ENCODE measurements at regions not wholly inside any gene's neighbourhood (a gene's known extent, or its start where the extent isn't known, plus 50 kb on each side); places are given as distances from the start of the nearest gene placed in this dataset.

DNA sequence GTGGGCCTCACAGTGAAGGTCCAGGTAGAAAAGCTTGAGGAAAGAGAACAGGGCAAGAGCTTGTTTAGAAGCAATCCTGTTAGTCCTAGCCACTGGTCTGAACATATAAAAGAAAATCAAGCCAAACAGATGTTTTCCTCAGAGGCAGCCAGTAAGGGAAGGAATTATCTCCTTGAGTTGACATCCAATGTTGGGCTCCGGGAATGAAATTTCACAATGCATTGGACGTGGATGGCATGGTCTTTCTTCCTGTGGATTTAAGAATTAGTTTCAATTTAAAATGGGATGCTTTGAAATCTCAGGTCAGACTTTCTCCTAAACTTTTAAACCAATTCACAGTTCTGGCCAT is 92.1 kb downstream of the ACKR3 start:
- Histone ChIP-seq H3K4me1 (ENCODE audit: low read depth) (no peaks in the 10 kb centered on the region), H3K4me3 (no peak overlapping the region), H3K9me3 (no peaks in the 10 kb centered on the region), H3K36me3 (ENCODE audit: low read depth) (no peaks in the 10 kb centered on the region)
- TF ChIP-seq, protein P1, sequence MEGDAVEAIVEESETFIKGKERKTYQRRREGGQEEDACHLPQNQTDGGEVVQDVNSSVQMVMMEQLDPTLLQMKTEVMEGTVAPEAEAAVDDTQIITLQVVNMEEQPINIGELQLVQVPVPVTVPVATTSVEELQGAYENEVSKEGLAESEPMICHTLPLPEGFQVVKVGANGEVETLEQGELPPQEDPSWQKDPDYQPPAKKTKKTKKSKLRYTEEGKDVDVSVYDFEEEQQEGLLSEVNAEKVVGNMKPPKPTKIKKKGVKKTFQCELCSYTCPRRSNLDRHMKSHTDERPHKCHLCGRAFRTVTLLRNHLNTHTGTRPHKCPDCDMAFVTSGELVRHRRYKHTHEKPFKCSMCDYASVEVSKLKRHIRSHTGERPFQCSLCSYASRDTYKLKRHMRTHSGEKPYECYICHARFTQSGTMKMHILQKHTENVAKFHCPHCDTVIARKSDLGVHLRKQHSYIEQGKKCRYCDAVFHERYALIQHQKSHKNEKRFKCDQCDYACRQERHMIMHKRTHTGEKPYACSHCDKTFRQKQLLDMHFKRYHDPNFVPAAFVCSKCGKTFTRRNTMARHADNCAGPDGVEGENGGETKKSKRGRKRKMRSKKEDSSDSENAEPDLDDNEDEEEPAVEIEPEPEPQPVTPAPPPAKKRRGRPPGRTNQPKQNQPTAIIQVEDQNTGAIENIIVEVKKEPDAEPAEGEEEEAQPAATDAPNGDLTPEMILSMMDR (IDR thresholded peaks at IDR 0.05), result no peak
- intact Hi-C loops (cut with DNase I, micrococcal nuclease), result no loop called here
- no peak for DNase-seq
- ATAC-seq, result peak; percentile 9

DNA sequence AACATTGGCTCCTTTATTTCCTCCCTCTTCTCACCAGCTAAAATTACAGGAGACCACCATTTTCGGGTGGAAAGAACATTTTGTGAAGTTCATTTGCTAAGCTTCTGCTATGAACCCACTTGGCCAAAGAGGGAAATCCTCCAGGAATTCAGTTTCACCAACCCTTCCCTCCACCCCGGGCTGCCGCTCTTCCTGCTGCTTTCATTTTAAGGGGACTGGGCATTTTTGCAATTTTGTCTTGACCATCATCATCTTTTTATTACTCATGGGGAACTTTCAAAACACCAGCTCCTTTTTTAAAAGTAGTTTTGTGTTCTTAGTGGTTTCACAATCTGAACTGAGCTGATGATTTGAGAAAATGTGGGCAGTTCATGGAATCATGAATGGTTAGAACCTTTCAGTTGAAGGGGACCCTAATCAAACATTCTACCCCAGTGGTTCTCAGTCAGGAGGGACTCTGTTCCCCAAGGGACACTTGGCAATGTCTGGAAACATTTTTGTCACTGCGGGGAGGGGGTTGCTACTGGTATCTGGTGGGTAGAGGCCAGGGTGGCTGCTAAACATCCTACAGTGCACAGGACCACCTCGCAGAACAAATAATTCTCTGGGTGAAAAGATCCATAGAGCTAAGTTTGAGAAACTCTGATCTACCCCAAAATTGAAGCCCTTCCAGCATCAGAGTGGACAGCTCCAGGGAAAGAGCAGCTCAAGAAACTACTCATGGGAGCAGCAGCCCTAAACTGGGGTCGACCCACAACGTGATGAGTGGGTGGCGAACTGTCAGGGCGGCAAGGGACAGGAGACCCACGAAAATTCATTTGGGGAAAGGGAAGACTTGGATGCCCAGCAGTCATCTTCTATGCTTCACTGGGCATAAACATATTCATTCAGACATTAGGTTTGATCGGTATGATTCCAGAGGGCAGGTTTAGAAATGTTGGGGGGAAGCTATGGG is 92.9 kb downstream of the ACKR3 start:
- Histone ChIP-seq H3K36me3 (ENCODE audit: low read depth) (no peaks in the 10 kb centered on the region), H3K4me1 (ENCODE audit: low read depth) (no peaks in the 10 kb centered on the region), H3K4me3 (no peak overlapping the region), H3K9me3 (no peaks in the 10 kb centered on the region)
- intact Hi-C loops (cut with DNase I, micrococcal nuclease), result no loop called here
- TF ChIP-seq, protein P1 (IDR thresholded peaks at IDR 0.05), result no peak
- no peak for ATAC-seq
- DNase-seq, result no peak

DNA sequence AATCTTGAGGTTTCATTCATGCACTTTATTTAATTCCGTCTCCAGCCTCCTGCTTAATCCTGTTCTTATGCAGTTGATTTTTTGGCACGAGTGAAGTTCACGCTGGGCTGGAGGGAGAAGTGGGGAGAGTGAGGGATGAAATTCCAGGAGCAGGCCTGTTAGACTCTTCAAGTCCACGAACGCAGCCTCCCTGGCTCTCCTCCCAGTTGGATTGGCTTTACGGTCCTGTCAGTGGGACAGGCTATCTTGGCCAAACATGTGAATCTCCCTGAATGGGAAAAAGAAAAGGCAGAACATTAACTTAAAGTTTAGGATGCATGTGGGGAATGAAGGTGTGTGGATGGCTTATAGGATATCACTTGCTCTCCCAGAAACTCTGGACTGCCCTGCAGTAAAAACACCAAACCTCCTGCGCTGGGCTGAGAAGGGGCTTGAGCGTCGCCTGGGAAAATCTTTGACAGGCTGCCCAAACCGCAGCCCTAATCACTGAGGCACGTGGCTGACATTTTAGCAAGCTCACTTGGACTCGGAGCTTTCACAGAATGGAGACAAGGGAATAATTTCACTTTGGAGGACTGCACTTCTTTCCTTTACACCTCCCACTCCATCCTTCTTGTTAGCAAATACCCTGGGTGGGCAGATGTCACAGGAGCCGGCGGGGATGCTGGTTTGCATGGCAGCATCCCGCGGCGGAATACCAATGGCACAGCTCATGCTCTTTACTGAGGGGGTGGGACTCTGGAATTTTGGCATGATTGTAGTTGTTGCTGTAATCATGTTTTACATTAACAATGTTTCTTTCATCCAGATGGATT is 93.9 kb downstream of the ACKR3 start:
- TF ChIP-seq, protein P1 (IDR thresholded peaks at IDR 0.05), result no peak
- ATAC-seq, result peak; percentile 30
- Histone ChIP-seq H3K36me3 (ENCODE audit: low read depth) (no peaks in the 10 kb centered on the region), H3K4me3 (no peak overlapping the region), H3K4me1 (ENCODE audit: low read depth) (no peaks in the 10 kb centered on the region), H3K9me3 (no peaks in the 10 kb centered on the region)
- intact Hi-C loops (cut with DNase I, micrococcal nuclease), result no loop called here
- DNase-seq, result peak in 2 of 3 donors; percentile 51 to 60

DNA sequence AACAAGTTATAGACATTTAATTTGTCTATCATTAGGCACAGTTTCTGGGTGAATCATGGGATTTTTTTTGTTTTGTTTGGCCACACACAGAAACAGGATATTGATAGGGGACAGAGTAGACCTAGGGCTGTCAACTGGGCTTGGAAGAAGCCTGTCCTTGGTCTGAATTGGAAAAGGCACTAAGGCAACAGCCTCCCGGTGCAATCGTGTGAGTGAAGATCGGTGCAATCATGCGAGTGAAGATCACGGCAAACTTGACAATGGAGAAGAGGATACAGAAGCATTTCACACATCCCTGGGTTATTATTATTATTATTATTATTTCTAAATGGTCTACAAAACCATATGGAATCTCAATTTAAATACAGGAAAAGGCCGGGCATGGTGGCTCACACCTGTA is 94.5 kb downstream of the ACKR3 start:
- ATAC-seq (no peak), DNase-seq (no peak)
- Histone ChIP-seq H3K9me3 (no peaks in the 10 kb centered on the region), H3K4me1 (ENCODE audit: low read depth) (no peaks in the 10 kb centered on the region), H3K36me3 (ENCODE audit: low read depth) (no peaks in the 10 kb centered on the region), H3K4me3 (no peak overlapping the region)
- TF ChIP-seq, protein P1 (IDR thresholded peaks at IDR 0.05), result no peak
- intact Hi-C loops (cut with DNase I, micrococcal nuclease), result no loop called here

DNA sequence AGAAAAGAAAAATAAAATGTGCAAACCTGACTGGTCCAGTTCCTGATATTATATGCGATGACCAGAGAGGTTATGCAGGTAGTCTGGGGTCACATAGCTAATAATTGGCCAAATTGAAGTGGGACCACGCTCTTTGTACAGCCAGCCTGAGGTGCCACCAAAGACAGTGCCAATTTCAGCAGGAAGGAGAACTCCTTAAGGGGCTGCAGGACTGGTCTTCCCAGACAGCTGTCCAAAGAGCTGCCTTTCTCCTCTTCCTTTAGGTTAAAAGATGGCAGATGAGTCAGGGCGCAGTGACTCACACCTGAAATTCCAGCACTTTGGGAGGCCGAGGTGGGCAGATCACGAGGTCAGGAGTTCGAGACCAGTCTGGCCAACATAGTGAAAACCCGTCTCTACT is 95.5 kb downstream of the ACKR3 start:
- ATAC-seq (no peak), DNase-seq (no peak)
- Histone ChIP-seq H3K4me3 (no peak overlapping the region), H3K4me1 (ENCODE audit: low read depth) (no peaks in the 10 kb centered on the region), H3K36me3 (ENCODE audit: low read depth) (no peaks in the 10 kb centered on the region), H3K9me3 (no peaks in the 10 kb centered on the region)
- intact Hi-C loops (cut with DNase I, micrococcal nuclease), result no loop called here
- TF ChIP-seq, protein P1 (IDR thresholded peaks at IDR 0.05), result no peak

All from mucosa of descending colon (tissue), 3 donors.